HS-27A (cell line): ENCODE measurements at regions not wholly inside any gene's neighbourhood (a gene's known extent, or its start where the extent isn't known, plus 50 kb on each side); places are given as distances from the start of the nearest gene placed in this dataset.
"Not testable (repeated sequence)": the region's sequence is repeated elsewhere in the genome, so short reads cannot be mapped to it uniquely, and the experiment has no call there.

Source experiments
- DNase-seq: peaks from one replicate; pipeline ENCODE4 v3.0.0-alpha.2; 2012; ENCODE audit warnings: low read depth, missing footprints

- DNase-seq, result no peak
Observed at GRCh38 chr5:62778316-62779009, 199.8 kb downstream of the LRRC70 start.

- not testable (repeated sequence) for DNase-seq
Observed at GRCh38 chr5:62777081-62777480, 198.5 kb downstream of the LRRC70 start.

GRCh38 chr5:62776592-62776991 is 198.0 kb downstream of the LRRC70 start:
- DNase-seq, result not testable (repeated sequence)

- no peak for DNase-seq
Observed at GRCh38 chr5:62773460-62773859, 194.8 kb downstream of the LRRC70 start.

- DNase-seq, result no peak
Observed at GRCh38 chr5:62771341-62771740, 192.7 kb downstream of the LRRC70 start.

GRCh38 chr5:62767650-62768049 is 189.0 kb downstream of the LRRC70 start:
- no peak for DNase-seq

GRCh38 chr5:62767077-62767476 is 188.5 kb downstream of the LRRC70 start:
- no peak for DNase-seq

GRCh38 chr5:62762503-62762902 is 183.9 kb downstream of the LRRC70 start:
- no peak for DNase-seq

GRCh38 chr5:62757686-62758085 is 179.1 kb downstream of the LRRC70 start:
- DNase-seq, result not testable (repeated sequence)

- DNase-seq, result not testable (repeated sequence)
Observed at GRCh38 chr5:62752998-62753367, 174.4 kb downstream of the LRRC70 start.

- DNase-seq, result not testable (repeated sequence)
Observed at GRCh38 chr5:62752056-62752997, 173.7 kb downstream of the LRRC70 start.

GRCh38 chr5:62742207-62742606 is 163.6 kb downstream of the LRRC70 start:
- no peak for DNase-seq

- no peak for DNase-seq
Observed at GRCh38 chr5:62741761-62742160, 163.1 kb downstream of the LRRC70 start.

GRCh38 chr5:62737766-62738165 is 159.1 kb downstream of the LRRC70 start:
- DNase-seq, result no peak

- no peak for DNase-seq
Observed at GRCh38 chr5:62732677-62733121, 154.1 kb downstream of the LRRC70 start.

- DNase-seq, result no peak
Observed at GRCh38 chr5:62731022-62731421, 152.4 kb downstream of the LRRC70 start.

GRCh38 chr5:62729675-62730074 is 151.1 kb downstream of the LRRC70 start:
- no peak for DNase-seq

GRCh38 chr5:62727861-62728260 is 149.2 kb downstream of the LRRC70 start:
- no peak for DNase-seq

GRCh38 chr5:62727184-62727583 is 148.6 kb downstream of the LRRC70 start:
- DNase-seq, result no peak

- DNase-seq, result no peak
Observed at GRCh38 chr5:62722360-62722759, 143.7 kb downstream of the LRRC70 start.

- DNase-seq, result no peak
Observed at GRCh38 chr5:62720031-62720441, 141.4 kb downstream of the LRRC70 start.

GRCh38 chr5:62719061-62719720 is 140.6 kb downstream of the LRRC70 start:
- no peak for DNase-seq

GRCh38 chr5:62718324-62718723 is 139.7 kb downstream of the LRRC70 start:
- DNase-seq, result no peak
